HEK293 (cell line): ENCODE measurements at regions not wholly inside any gene's neighbourhood (a gene's known extent, or its start where the extent isn't known, plus 50 kb on each side); places are given as distances from the start of the nearest gene placed in this dataset.

Experiments
- ATF2 ChIP-seq: fragments of 450-650 bp; formaldehyde crosslinking; IDR thresholded peaks from 2 replicates; pipeline ENCODE4 v1.5.1; 2016; ENCODE audit warnings: missing biosample characterization, missing genetic modification characterization, low read depth
- CTCF ChIP-seq: fragments of 450-650 bp; formaldehyde crosslinking; IDR thresholded peaks from 2 replicates; pipeline ENCODE4 v1.5.1; 2016; ENCODE audit warnings: missing biosample characterization, missing genetic modification characterization
- KLF9 ChIP-seq: fragments of 450-650 bp; formaldehyde crosslinking; IDR thresholded peaks from 2 replicates; pipeline ENCODE4 v1.5.1; 2016; ENCODE audit warnings: missing biosample characterization, missing genetic modification characterization, low read depth
- SCRT1 ChIP-seq: fragments of 450-650 bp; formaldehyde crosslinking; IDR thresholded peaks from 2 replicates; pipeline ENCODE4 v1.5.1; 2016; ENCODE audit warnings: missing biosample characterization, missing genetic modification characterization, borderline replicate concordance
- SP2 ChIP-seq: fragments of 450-650 bp; formaldehyde crosslinking; IDR thresholded peaks from 2 replicates; pipeline ENCODE4 v1.5.1; 2016; ENCODE audit warnings: missing biosample characterization, missing genetic modification characterization
- YY1 ChIP-seq: fragments of 450-650 bp; formaldehyde crosslinking; IDR thresholded peaks from 2 replicates; pipeline ENCODE4 v1.5.1; 2018; ENCODE audit warnings: missing biosample characterization, missing genetic modification characterization
- ZBTB7A ChIP-seq: fragments of 450-650 bp; formaldehyde crosslinking; IDR thresholded peaks from 2 replicates; pipeline ENCODE4 v1.5.1; 2016; ENCODE audit warnings: low read depth, missing biosample characterization, missing genetic modification characterization
- ZNF112 ChIP-seq: fragments of 450-650 bp; formaldehyde crosslinking; IDR thresholded peaks from 2 replicates; pipeline ENCODE4 v1.5.0; 2017; ENCODE audit warnings: missing biosample characterization, missing genetic modification characterization
- ZNF302 ChIP-seq: fragments of 450-650 bp; formaldehyde crosslinking; IDR thresholded peaks from 2 replicates; pipeline ENCODE4 v1.5.1; 2016; ENCODE audit warnings: missing biosample characterization, missing genetic modification characterization, low read depth
- ZNF558 ChIP-seq: fragments of 450-650 bp; formaldehyde crosslinking; IDR thresholded peaks from 2 replicates; pipeline ENCODE4 v1.5.1; 2016; ENCODE audit warnings: missing biosample characterization, missing genetic modification characterization
- ZNF596 ChIP-seq: fragments of 450-650 bp; IDR thresholded peaks from 2 replicates; pipeline ENCODE4 v1.5.0; 2018; ENCODE audit warnings: missing biosample characterization, mild to moderate bottlenecking, missing genetic modification characterization, moderate library complexity

GRCh38 chr10:25843551-25844170 lies 90.4 kb upstream of the MYO3A start:
- TF ChIP-seq YY1 (tag by site-specific recombination) (no peak), ZBTB7A (no peak), KLF9 (no peak), SCRT1 (no peak), ZNF596 (tag by site-specific recombination) (no peak), ZNF112 (tag by site-specific recombination) (no peak), CTCF (tag by site-specific recombination) (no peak), SP2 (tag by site-specific recombination) (no peak), ZNF558 (tag by site-specific recombination) (no peak), ZNF302 (tag by site-specific recombination) (no peak), ATF2 (tag by site-specific recombination) (no peak)
